A549 (cell line): ENCODE measurements at regions not wholly inside any gene's neighbourhood (a gene's known extent, or its start where the extent isn't known, plus 50 kb on each side); places are given as distances from the start of the nearest gene placed in this dataset.
"Not testable (repeated sequence)": the region's sequence is repeated elsewhere in the genome, so short reads cannot be mapped to it uniquely, and the experiment has no call there.

Source experiments
- ATAC-seq, 2 experiments: fragments of 200-7000 bp in 1 of 2; fragments of >200 bp in 1 of 2; cut with Nextera tagmentation in 1 of 2; cut with Tn5 transposase in 1 of 2; 3 replicates each; pipeline versions ENCODE4 v1.8.0 to v1.9.1; 2018 to 2020; ENCODE audit warnings: mild to moderate bottlenecking in 1 of 2, moderate library complexity in 1 of 2
- CTCF ChIA-PET: fragments of 300-600 bp; sonication (Branson Sonifier 250); formaldehyde crosslinking; extraction: SDS; loops from one replicate; lab custom pipeline; 2021; ENCODE audit warnings: antibody characterized with exemption, inconsistent platforms; lab: Yijun Ruan, JAX
- POLR2A ChIA-PET: fragments of 350-600 bp; formaldehyde crosslinking; extraction: SDS; loops from one replicate; lab custom pipeline; 2021; ENCODE audit warnings: antibody characterized with exemption, inconsistent platforms; lab: Yijun Ruan, JAX
- DNase-seq, 2 experiments: peaks; one replicate each; pipeline versions ENCODE4 v3.0.0 to v3.0.0-alpha.2; 2011 to 2016; ENCODE audit warnings: low read depth in 1 of 2, low spot score in 1 of 2
- FAIRE-seq: peaks from 2 replicates; lab custom pipeline; 2011; peaks lifted over from hg19 to GRCh38; lab: Jason Lieb, UNC
- H3K27ac ChIP-seq, 2 experiments: fragments of >200 bp; sonication (Bioruptor Twin); formaldehyde crosslinking; 3 replicates each; pipeline ENCODE4 v1.5.1; 2016 to 2017
- H3K4me1 ChIP-seq: fragments of >200 bp; sonication (Bioruptor Twin); formaldehyde crosslinking; 3 replicates; pipeline ENCODE4 v1.6.1; 2016
- H3K4me2 ChIP-seq: fragments of >200 bp; sonication (Bioruptor Twin); formaldehyde crosslinking; 3 replicates; pipeline ENCODE4 v1.6.1; 2016
- H3K4me3 ChIP-seq: fragments of >200 bp; sonication (Bioruptor Twin); formaldehyde crosslinking; 3 replicates; pipeline ENCODE4 v1.5.1; 2016
- H3K9me3 ChIP-seq: fragments of >200 bp; sonication (Bioruptor Twin); formaldehyde crosslinking; 3 replicates; pipeline ENCODE4 v1.6.1; 2016
- CBX8 ChIP-seq: fragments of 200-600 bp; sonication (generic); IDR thresholded peaks from 2 replicates; pipeline ENCODE4 v1.6.1; 2016
- CHD2 ChIP-seq: fragments of 150-350 bp; IDR thresholded peaks from 2 replicates; pipeline ENCODE4 v1.6.1; 2014; ENCODE audit warnings: low read length; ENCODE audit not compliant: partially characterized antibody
- CTCF ChIP-seq: fragments of >200 bp; sonication (Bioruptor Twin); formaldehyde crosslinking; IDR thresholded peaks from 3 replicates; pipeline ENCODE4 v1.5.1; 2016
- EP300 ChIP-seq, 2 experiments: fragments of >200 bp; sonication (Bioruptor Twin); formaldehyde crosslinking; IDR thresholded peaks; 2 replicates in 1 of 2; 3 replicates in 1 of 2; pipeline ENCODE4 v1.6.1; 2016 to 2017
- FOSB ChIP-seq: fragments of 250-450 bp; sonication (Bioruptor Pico); IDR thresholded peaks from 2 replicates; pipeline ENCODE4 v1.5.0; 2020; ENCODE audit warnings: mild to moderate bottlenecking, moderate library complexity
- HMGXB4 ChIP-seq: fragments of 250-450 bp; sonication (Bioruptor Pico); IDR thresholded peaks from 2 replicates; pipeline ENCODE4 v1.5.0; 2021; ENCODE audit warnings: mild to moderate bottlenecking, moderate library complexity, borderline replicate concordance
- KDM1A ChIP-seq: fragments of 200-600 bp; sonication (generic); IDR thresholded peaks from 2 replicates; pipeline ENCODE4 v1.6.1; 2016; ENCODE audit warnings: low read depth, mild to moderate bottlenecking
- MAFK ChIP-seq: fragments of 450-650 bp; IDR thresholded peaks from 2 replicates; pipeline ENCODE4 v1.6.1; 2014; ENCODE audit not compliant: partially characterized antibody
- RAD21 ChIP-seq, 2 experiments: fragments of >200 bp in 1 of 2; sonication (Bioruptor Twin) in 1 of 2; formaldehyde crosslinking in 1 of 2; IDR thresholded peaks in 1 of 2; conservative IDR thresholded peaks in 1 of 2; 2 replicates in 1 of 2; 3 replicates in 1 of 2; pipeline ENCODE4 v1.6.1; 2012 to 2018; ENCODE audit warnings: inconsistent platforms in 1 of 2
- RARB ChIP-seq: fragments of 250-450 bp; sonication (Bioruptor Pico); IDR thresholded peaks from 2 replicates; pipeline ENCODE4 v1.8.0; 2021; ENCODE audit warnings: mild to moderate bottlenecking, moderate library complexity
- RCOR1 ChIP-seq: fragments of 150-350 bp; IDR thresholded peaks from 2 replicates; pipeline ENCODE4 v1.6.1; 2014; ENCODE audit warnings: antibody characterized with exemption, low read length, low read depth
- REST ChIP-seq: fragments of 200-600 bp; sonication (generic); IDR thresholded peaks from 2 replicates; pipeline ENCODE4 v1.6.1; 2016; ENCODE audit warnings: antibody characterized with exemption, mild to moderate bottlenecking, moderate library complexity
- SMC3 ChIP-seq: fragments of >200 bp; sonication (Bioruptor Twin); formaldehyde crosslinking; IDR thresholded peaks from 3 replicates; pipeline ENCODE4 v1.6.1; 2018; ENCODE audit warnings: inconsistent platforms
- SREBF2 ChIP-seq: fragments of 450-650 bp; IDR thresholded peaks from 2 replicates; pipeline ENCODE4 v1.6.1; 2014; ENCODE audit warnings: mild to moderate bottlenecking, moderate library complexity
- TP53 ChIP-seq: fragments of 250-450 bp; sonication (Bioruptor Pico); IDR thresholded peaks from 2 replicates; pipeline ENCODE4 v1.5.0; 2021; ENCODE audit warnings: mild to moderate bottlenecking, moderate library complexity
- ZFP36 ChIP-seq: fragments of 450-650 bp; IDR thresholded peaks from 2 replicates; pipeline ENCODE4 v1.6.1; 2014; ENCODE audit warnings: borderline replicate concordance; ENCODE audit not compliant: partially characterized antibody
- WGBS: methylation state at CpG from one replicate; pipeline ENCODE4 v1.1.6; 2017; ENCODE audit errors: missing lambda C conversion rate; 5-methylcytosine and 5-hydroxymethylcytosine counted together

GRCh38 chr5:92694067-92694466 lies 887.0 kb downstream of the NR2F1-AS1 start:
- no peaks in the 10 kb centered on the region for H3K9me3 ChIP-seq
- H3K4me1 ChIP-seq, result no peaks in the 10 kb centered on the region
- DNase-seq, result no peak
- ChIA-PET POLR2A (no interaction called here), CTCF (no interaction called here)
- no peak overlapping the region for H3K27ac ChIP-seq
- no peak for FAIRE-seq
- ATAC-seq, result no peak
- 86% methylated on average over 2 of the region's 2 CpGs for WGBS
- TF ChIP-seq SREBF2 (no peak), EP300 (IDR thresholded peaks at IDR 0.05) (no peak), REST (no peak), KDM1A (no peak), HMGXB4 (CRISPR knock-in tag) (no peak), RARB (CRISPR knock-in tag) (no peak), MAFK (no peak), ZFP36 (no peak), TP53 (CRISPR knock-in tag) (no peak)
- no peak overlapping the region for H3K4me2 ChIP-seq
- no peak overlapping the region for H3K4me3 ChIP-seq

GRCh38 chr5:92691955-92692354 lies 889.1 kb downstream of the NR2F1-AS1 start:
- ATAC-seq, FAIRE-seq, H3K9me3 ChIP-seq, H3K27ac ChIP-seq, H3K4me2 ChIP-seq, DNase-seq, H3K4me3 ChIP-seq, CTCF ChIA-PET, POLR2A ChIA-PET, H3K4me1 ChIP-seq: not testable (repeated sequence)
- WGBS, result 80% methylated on average over 5 of the region's 5 CpGs

GRCh38 chr5:92687821-92688722 lies 892.9 kb downstream of the NR2F1-AS1 start:
- CTCF ChIA-PET, result interaction anchor here (0.6 to 1.3 kb wide), 3 partner anchors 9 to 1113 kb away, joined by 3 to 7 read pairs (median 4); no protein-coding TSS in a partner anchor

More at GRCh38 chr5:92687821-92688722, 892.9 kb downstream of the NR2F1-AS1 start:
- Histone ChIP-seq H3K9me3 (0 out of 3 replicates have a peak, but pooled peaks cover 2% of the 10 kb centered on the region), H3K4me2 (no peak overlapping the region), H3K27ac (0 out of 6 replicates have a peak overlapping the region, but pooled peaks of 1 of the 2 experiments have one; percentile 7), H3K4me1 (no peaks in the 10 kb centered on the region), H3K4me3 (no peak overlapping the region)
- POLR2A ChIA-PET, result no interaction called here
- FAIRE-seq (peak; percentile 63), DNase-seq (peak; percentile 3 to 61), ATAC-seq (peak; percentile 62 to 89; a peak in 4 of 6 replicates)
- TF ChIP-seq RARB (CRISPR knock-in tag), result no peak
- no peak for TF ChIP-seq CHD2
- TF ChIP-seq FOSB (CRISPR knock-in tag), result no peak
- TF ChIP-seq CBX8, result no peak
- no peak for TF ChIP-seq HMGXB4 (CRISPR knock-in tag)
- TF ChIP-seq RCOR1, result no peak
- peak; percentile 36 for TF ChIP-seq CTCF
- TF ChIP-seq RAD21 (conservative IDR thresholded peaks at IDR 0.05 in 1 of 2, IDR thresholded peaks at IDR 0.05 in 1 of 2), result peak; percentile 51 to 58
- TF ChIP-seq SMC3, result peak; percentile 35; the same call in 2 of the 3 replicates
- 60% methylated on average over 8 of the region's 8 CpGs for WGBS
